ENCODE measurements at regions not wholly inside any gene's neighbourhood (a gene's known extent, or its start where the extent isn't known, plus 50 kb on each side); places are given as distances from the start of the nearest gene placed in this dataset.
"Not testable (repeated sequence)": the region's sequence is repeated elsewhere in the genome, so short reads cannot be mapped to it uniquely, and the experiment has no call there.

DNA sequence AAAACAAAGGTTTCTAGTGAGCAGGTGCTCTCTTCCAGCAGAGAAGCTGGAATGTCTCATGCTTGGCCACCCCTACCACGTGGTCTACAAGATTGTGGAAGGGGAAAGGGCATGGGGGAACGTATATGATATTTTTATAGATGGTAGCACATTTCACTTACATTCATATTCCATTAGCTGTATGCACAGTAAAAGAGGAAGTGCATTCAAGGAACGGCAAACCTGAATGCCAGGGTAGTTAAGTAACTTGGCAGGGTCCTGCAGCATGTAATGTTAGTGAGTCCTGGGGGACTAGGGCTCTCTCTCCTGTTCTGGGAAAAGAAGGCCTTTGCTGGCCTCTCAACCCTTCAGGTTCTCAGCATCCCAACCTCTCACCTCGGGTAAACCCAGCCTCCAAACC is 319.5 kb upstream of the NBPF12 start:
- not testable (repeated sequence) for TF ChIP-seq EZH2 (IDR thresholded peaks at IDR 0.05; ENCODE audit: low read depth)
- TF ChIP-seq, protein P1, sequence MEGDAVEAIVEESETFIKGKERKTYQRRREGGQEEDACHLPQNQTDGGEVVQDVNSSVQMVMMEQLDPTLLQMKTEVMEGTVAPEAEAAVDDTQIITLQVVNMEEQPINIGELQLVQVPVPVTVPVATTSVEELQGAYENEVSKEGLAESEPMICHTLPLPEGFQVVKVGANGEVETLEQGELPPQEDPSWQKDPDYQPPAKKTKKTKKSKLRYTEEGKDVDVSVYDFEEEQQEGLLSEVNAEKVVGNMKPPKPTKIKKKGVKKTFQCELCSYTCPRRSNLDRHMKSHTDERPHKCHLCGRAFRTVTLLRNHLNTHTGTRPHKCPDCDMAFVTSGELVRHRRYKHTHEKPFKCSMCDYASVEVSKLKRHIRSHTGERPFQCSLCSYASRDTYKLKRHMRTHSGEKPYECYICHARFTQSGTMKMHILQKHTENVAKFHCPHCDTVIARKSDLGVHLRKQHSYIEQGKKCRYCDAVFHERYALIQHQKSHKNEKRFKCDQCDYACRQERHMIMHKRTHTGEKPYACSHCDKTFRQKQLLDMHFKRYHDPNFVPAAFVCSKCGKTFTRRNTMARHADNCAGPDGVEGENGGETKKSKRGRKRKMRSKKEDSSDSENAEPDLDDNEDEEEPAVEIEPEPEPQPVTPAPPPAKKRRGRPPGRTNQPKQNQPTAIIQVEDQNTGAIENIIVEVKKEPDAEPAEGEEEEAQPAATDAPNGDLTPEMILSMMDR (conservative IDR thresholded peaks at IDR 0.05), result not testable (repeated sequence)
